Erythroblast (primary cell): ENCODE measurements at regions not wholly inside any gene's neighbourhood (a gene's known extent, or its start where the extent isn't known, plus 50 kb on each side); places are given as distances from the start of the nearest gene placed in this dataset.

Source experiments
- DNase-seq, 2 experiments: peaks; one replicate each; lab custom pipeline; 2025; lab: John Stamatoyannopoulos, UW
- GATA1 ChIP-seq: IDR thresholded peaks from 2 replicates; pipeline ENCODE4 v1.6.1; 2011; ENCODE audit warnings: low read depth, mild to moderate bottlenecking, control low read depth, low read length, moderate library complexity
- POLR2A ChIP-seq: IDR thresholded peaks from 2 replicates; pipeline ENCODE4 v1.6.1; 2011; ENCODE audit warnings: mild to moderate bottlenecking, low read length

- TF ChIP-seq GATA1 (no peak), POLR2A (no peak)
- DNase-seq: no peak
These were observed 66.3 kb upstream of the SLC6A6 start for GRCh38 chr3:14335774-14336748.

GRCh38 chr3:14336749-14337598, 65.4 kb upstream of the SLC6A6 start:
- TF ChIP-seq POLR2A (no peak), GATA1 (no peak)
- no peak for DNase-seq

DNA sequence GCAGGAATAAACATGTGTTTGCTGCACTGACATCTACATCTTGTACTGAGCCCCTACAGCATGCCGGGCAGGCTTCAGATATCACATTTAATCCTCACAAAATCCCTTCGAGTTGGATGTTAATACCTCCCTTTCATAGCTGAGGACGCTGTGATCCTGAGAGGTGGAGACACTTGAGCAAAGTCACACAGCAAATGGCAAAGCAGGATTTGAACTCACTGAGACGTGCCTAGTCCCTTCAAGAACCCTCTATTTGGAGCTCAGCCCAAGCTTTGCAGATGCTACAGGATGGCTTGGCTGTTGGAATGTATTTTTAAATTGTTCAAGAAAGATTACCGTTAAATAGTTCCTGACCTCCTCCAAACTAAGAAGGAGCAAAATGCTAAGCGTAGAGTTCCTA, 64.6 kb upstream of the SLC6A6 start:
- no peak for TF ChIP-seq GATA1
- TF ChIP-seq POLR2A: no peak

DNA sequence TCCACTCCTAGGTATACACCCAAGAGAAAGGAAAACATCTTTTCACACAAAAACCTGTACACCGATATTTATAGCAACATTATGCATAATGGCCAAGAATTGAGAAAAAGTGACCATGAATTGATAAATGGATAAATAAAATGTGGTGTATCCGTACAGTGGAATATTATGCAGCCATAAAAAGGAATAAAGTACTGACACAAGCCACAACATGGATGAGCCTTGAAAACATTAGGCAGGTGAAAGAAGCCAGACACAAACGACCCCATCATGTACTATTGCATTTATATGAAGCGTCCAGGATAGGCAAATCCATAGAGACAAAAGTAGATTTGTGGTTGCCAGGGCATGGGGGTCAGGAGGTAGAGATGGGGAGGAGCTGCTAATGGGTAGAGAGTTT, 64.2 kb upstream of the SLC6A6 start:
- no peak for TF ChIP-seq POLR2A
- DNase-seq: no peak

More for the DNA sequence above, 64.6 kb upstream of the SLC6A6 start:
- no peak for DNase-seq

DNA sequence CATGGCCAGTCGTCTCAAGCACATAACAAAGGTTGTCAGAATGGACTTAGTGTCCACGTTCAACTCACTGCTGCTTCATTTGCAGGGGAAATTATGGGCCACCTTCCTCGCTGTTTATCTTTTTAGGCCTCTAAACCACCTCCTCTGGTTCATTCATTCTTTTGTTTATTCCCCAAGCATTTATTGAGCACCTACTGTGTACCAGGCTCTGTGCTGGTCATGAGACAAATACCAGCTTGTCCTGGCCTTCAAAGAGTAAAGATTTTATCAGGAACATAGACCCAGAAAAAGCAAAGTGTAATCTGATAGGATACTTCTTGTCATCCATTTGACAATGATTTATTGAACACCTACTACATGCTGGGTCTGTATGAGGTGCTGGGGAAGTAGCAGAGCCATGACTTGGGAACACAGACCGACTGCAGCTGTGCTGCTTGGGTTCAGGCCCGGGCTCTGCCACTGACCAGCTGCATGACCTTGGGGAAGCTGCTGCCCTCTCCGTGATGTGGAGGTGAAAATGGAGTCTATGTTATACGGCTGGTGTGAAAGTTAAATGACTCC, 63.4 kb upstream of the SLC6A6 start:
- DNase-seq: no peak
- TF ChIP-seq POLR2A (no peak), GATA1 (no peak)

GRCh38 chr3:14340960-14341708, 61.3 kb upstream of the SLC6A6 start:
- peak in 1 of 2 experiments; percentile 8 for DNase-seq
- no peak for TF ChIP-seq POLR2A
- TF ChIP-seq GATA1: no peak

- no peak for DNase-seq
- TF ChIP-seq GATA1 (no peak), POLR2A (no peak)
These were observed 58.9 kb upstream of the SLC6A6 start for GRCh38 chr3:14343338-14344112.

GRCh38 chr3:14344351-14344750, 58.1 kb upstream of the SLC6A6 start:
- TF ChIP-seq POLR2A (no peak), GATA1 (no peak)
- no peak for DNase-seq

- DNase-seq: no peak
- TF ChIP-seq POLR2A: no peak
- TF ChIP-seq GATA1: no peak
These were observed 56.8 kb upstream of the SLC6A6 start for GRCh38 chr3:14345496-14346150.

DNA sequence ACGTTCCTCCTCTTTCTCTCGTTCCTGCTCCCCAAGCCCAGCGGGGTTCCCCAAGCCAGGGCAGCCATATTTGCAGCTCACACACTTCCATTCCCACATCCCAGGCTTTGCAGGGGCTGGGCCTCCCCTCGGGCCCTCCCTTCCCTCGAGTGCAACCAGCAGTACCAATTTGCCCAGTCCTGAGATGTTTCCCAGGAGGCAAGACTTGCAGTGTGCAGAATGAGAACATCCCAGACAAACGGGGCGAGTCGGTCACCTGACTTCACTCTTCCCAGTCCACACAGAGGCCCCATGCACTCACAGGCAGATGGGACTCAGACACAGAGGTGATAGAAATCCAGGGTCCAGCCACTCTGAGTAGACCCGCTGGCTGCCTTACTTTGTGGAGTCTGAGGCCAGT, 56.2 kb upstream of the SLC6A6 start:
- DNase-seq: no peak
- TF ChIP-seq GATA1: no peak
- no peak for TF ChIP-seq POLR2A

GRCh38 chr3:14346642-14347041, 55.8 kb upstream of the SLC6A6 start:
- DNase-seq: no peak
- TF ChIP-seq POLR2A (no peak), GATA1 (no peak)

DNA sequence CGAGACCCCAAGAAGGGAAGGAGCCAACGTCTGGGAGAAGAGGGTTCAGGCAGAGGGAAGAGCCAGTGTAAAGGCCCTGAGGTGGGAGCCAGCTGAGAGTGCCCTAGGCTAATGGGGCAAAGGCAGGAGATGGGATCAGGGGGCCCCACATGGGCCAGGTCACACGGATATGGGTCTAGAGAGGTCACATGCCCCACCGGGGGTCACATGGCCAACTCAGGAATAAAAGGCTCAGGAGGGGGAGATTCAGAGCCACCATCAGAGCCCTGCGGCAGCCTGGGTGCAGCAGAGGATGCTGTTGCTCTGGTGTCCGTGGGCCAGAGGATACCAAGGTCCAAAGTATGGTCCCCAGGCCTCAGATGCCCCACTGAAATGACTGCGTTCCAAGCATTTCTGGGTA, 55.3 kb upstream of the SLC6A6 start:
- TF ChIP-seq GATA1: no peak
- no peak for TF ChIP-seq POLR2A
- DNase-seq: no peak

DNA sequence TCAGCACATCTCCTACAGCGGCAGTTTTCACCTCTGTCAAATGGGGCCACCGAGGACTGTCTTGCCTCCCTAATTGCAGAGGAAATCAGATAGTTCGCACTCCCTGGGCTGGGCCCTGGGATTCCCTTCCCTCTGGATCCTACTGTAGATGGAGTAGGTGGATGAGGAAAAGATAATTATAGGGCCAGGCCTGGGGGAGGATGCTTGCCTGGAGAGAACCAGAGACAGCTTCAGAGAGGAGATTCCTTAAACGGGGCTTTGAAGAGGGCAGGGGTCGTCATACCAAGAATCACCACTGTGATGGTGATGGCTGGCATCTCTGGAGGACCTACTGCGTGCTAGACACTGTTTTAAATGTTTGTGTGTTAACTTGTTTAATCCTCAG, 50.8 kb upstream of the SLC6A6 start:
- no peak for DNase-seq
- TF ChIP-seq GATA1: no peak
- TF ChIP-seq POLR2A: no peak
